ENCODE measurements at regions not wholly inside any gene's neighbourhood (a gene's known extent, or its start where the extent isn't known, plus 50 kb on each side); places are given as distances from the start of the nearest gene placed in this dataset.
"Not testable (repeated sequence)": the region's sequence is repeated elsewhere in the genome, so short reads cannot be mapped to it uniquely, and the experiment has no call there.

GRCh38 chr2:89537862-89538261, 846.4 kb downstream of the RPIA start:
- not testable (repeated sequence) for TF ChIP-seq CTCF (conservative IDR thresholded peaks at IDR 0.05; ENCODE audit: low read depth, low read length); EZH2 (IDR thresholded peaks at IDR 0.05; ENCODE audit: low read length, unreplicated experiment)
